SK-N-SH (cell line): ENCODE measurements at regions not wholly inside any gene's neighbourhood (a gene's known extent, or its start where the extent isn't known, plus 50 kb on each side); places are given as distances from the start of the nearest gene placed in this dataset.

Source experiments
- CTCF ChIA-PET: fragments of 300-600, 350-600 bp; formaldehyde crosslinking; extraction: SDS; loops from one replicate; lab custom pipeline; 2021; lab: Yijun Ruan, JAX
- POLR2A ChIA-PET: fragments of 350-600 bp; sonication (Branson Sonifier 250); formaldehyde crosslinking; extraction: SDS; loops from one replicate; lab custom pipeline; 2020; ENCODE audit warnings: antibody characterized with exemption, inconsistent platforms; lab: Yijun Ruan, JAX
- DNase-seq: peaks from one replicate; pipeline ENCODE4 v3.0.0; 2012
- H2AFZ ChIP-seq: fragments of 200-600 bp; sonication (generic); 2 replicates; pipeline ENCODE4 v1.8.1; 2016; ENCODE audit warnings: antibody characterized with exemption, mild to moderate bottlenecking, low read depth
- H3F3A ChIP-seq: fragments of 200-600 bp; sonication (generic); replicated peaks from 2 replicates; pipeline ENCODE3; 2016; ENCODE audit warnings: antibody characterized with exemption, mild to moderate bottlenecking; ENCODE audit not compliant: insufficient read depth
- H3K27ac ChIP-seq, 2 experiments: fragments of 200-500 bp in 1 of 2; fragments of 200-600 bp in 1 of 2; sonication (Bioruptor generic) in 1 of 2; sonication (generic), shearing (Covaris generic) in 1 of 2; 2 replicates each; pipeline versions ENCODE4 v1.5.1 to v1.6.1; 2014 to 2016; ENCODE audit warnings: low read depth in 2 of 2, inconsistent platforms in 1 of 2, low read length in 1 of 2, mild to moderate bottlenecking in 1 of 2, mixed read lengths in 1 of 2
- H3K27me3 ChIP-seq: fragments of 200-600 bp; sonication (generic), shearing (Covaris generic); 2 replicates; pipeline ENCODE4 v1.6.1; 2016; ENCODE audit warnings: mixed run types; ENCODE audit not compliant: insufficient read depth
- H3K36me3 ChIP-seq, 2 experiments: fragments of 200-500 bp in 1 of 2; fragments of 200-600 bp in 1 of 2; sonication (Bioruptor generic) in 1 of 2; sonication (generic) in 1 of 2; replicated peaks in 1 of 2; 2 replicates each; pipeline versions ENCODE3 to v1.5.1; 2014 to 2016; ENCODE audit warnings: low read length in 1 of 2, mild to moderate bottlenecking in 1 of 2; ENCODE audit not compliant: insufficient read depth in 2 of 2, control insufficient read depth in 1 of 2
- H3K4me1 ChIP-seq, 2 experiments: fragments of 200-500 bp in 1 of 2; fragments of 200-600 bp in 1 of 2; sonication (Bioruptor generic) in 1 of 2; sonication (generic), shearing (Covaris generic) in 1 of 2; 2 replicates each; pipeline versions ENCODE4 v1.5.1 to v1.6.1; 2014 to 2016; ENCODE audit warnings: low read depth in 1 of 2, low read length in 1 of 2, mixed run types in 1 of 2; ENCODE audit not compliant: insufficient read depth in 2 of 2, control insufficient read depth in 1 of 2
- H3K4me2 ChIP-seq: fragments of 200-600 bp; sonication (generic), shearing (Covaris generic); 2 replicates; pipeline ENCODE4 v1.6.1; 2017; ENCODE audit warnings: mixed run types
- H3K4me3 ChIP-seq, 2 experiments: fragments of 200-500 bp in 1 of 2; fragments of 200-600 bp in 1 of 2; sonication (Bioruptor generic) in 1 of 2; sonication (generic), shearing (Covaris generic) in 1 of 2; 2 replicates each; pipeline versions ENCODE4 v1.5.1 to v1.8.1; 2014 to 2016; ENCODE audit warnings: low read depth in 2 of 2, inconsistent platforms in 1 of 2, low read length in 1 of 2, mild to moderate bottlenecking in 1 of 2, mixed read lengths in 1 of 2, moderate library complexity in 1 of 2
- H3K79me2 ChIP-seq: fragments of 200-600 bp; sonication (generic); 2 replicates; pipeline ENCODE4 v1.8.1; 2017; ENCODE audit warnings: mild to moderate bottlenecking; ENCODE audit not compliant: insufficient read depth
- H3K9ac ChIP-seq: fragments of 200-600 bp; sonication (generic); 2 replicates; pipeline ENCODE4 v1.6.1; 2017; ENCODE audit warnings: mixed run types
- H3K9me2 ChIP-seq: fragments of 200-600 bp; sonication (generic); 2 replicates; pipeline ENCODE4 v1.6.1; 2017; ENCODE audit warnings: mixed run types
- H3K9me3 ChIP-seq: fragments of 200-600 bp; sonication (generic); 2 replicates; pipeline ENCODE4 v1.6.1; 2017; ENCODE audit warnings: mixed run types, mild to moderate bottlenecking, moderate library complexity
- H4K20me1 ChIP-seq: fragments of 200-600 bp; sonication (generic); 2 replicates; pipeline ENCODE4 v1.6.1; 2017; ENCODE audit warnings: mild to moderate bottlenecking, mixed run types; ENCODE audit not compliant: insufficient read depth
- CHD2 ChIP-seq: fragments of 150-350 bp; IDR thresholded peaks from 2 replicates; pipeline ENCODE4 v1.6.1; 2018; ENCODE audit warnings: low read length; ENCODE audit not compliant: partially characterized antibody
- ELF1 ChIP-seq: IDR thresholded peaks from 2 replicates; pipeline ENCODE4 v1.4.0; 2012
- FOSL2 ChIP-seq: IDR thresholded peaks from 2 replicates; pipeline ENCODE4 v1.4.0; 2012; ENCODE audit warnings: low read depth, mild to moderate bottlenecking, moderate library complexity, borderline replicate concordance
- FOXJ3 ChIP-seq: sonication (generic); formaldehyde crosslinking; IDR thresholded peaks from 2 replicates; pipeline ENCODE4 v1.5.1; 2020; ENCODE audit warnings: mild to moderate bottlenecking, missing genetic modification reagents
- GABPA ChIP-seq: IDR thresholded peaks from 2 replicates; pipeline ENCODE4 v1.4.0; 2012; ENCODE audit warnings: low read depth, mild to moderate bottlenecking
- GATA2 ChIP-seq: sonication (generic); formaldehyde crosslinking; IDR thresholded peaks from 2 replicates; pipeline ENCODE4 v1.5.0; 2020; ENCODE audit warnings: mild to moderate bottlenecking, missing genetic modification reagents
- MXI1 ChIP-seq: IDR thresholded peaks from 2 replicates; pipeline ENCODE4 v1.6.1; 2012; ENCODE audit warnings: mild to moderate bottlenecking, low read depth, low read length, improper control_type of control experiment
- NFIC ChIP-seq: IDR thresholded peaks from 2 replicates; pipeline ENCODE4 v1.4.0; 2012; ENCODE audit warnings: borderline replicate concordance
- NRF1 ChIP-seq: IDR thresholded peaks from 2 replicates; pipeline ENCODE4 v1.6.1; 2012; ENCODE audit warnings: low read depth, mild to moderate bottlenecking, low read length
- POLR2AphosphoS5 ChIP-seq: IDR thresholded peaks from 2 replicates; pipeline ENCODE4 v1.6.1; 2012; ENCODE audit warnings: low read depth, low read length
- RCOR1 ChIP-seq: fragments of 150-350 bp; IDR thresholded peaks from 2 replicates; pipeline ENCODE4 v1.6.1; 2017; ENCODE audit warnings: antibody characterized with exemption, low read length
- RFX5 ChIP-seq: IDR thresholded peaks from 2 replicates; pipeline ENCODE4 v1.6.1; 2012; ENCODE audit warnings: mild to moderate bottlenecking, improper control_type of control experiment, low read length
- SIN3A ChIP-seq: IDR thresholded peaks from 2 replicates; pipeline ENCODE4 v1.6.1; 2012; ENCODE audit warnings: low read depth, mild to moderate bottlenecking, low read length, moderate library complexity, borderline replicate concordance
- SMC3 ChIP-seq: IDR thresholded peaks from 2 replicates; pipeline ENCODE4 v1.6.1; 2012; ENCODE audit warnings: low read depth, low read length, improper control_type of control experiment
- TCF12 ChIP-seq: IDR thresholded peaks from 2 replicates; pipeline ENCODE4 v1.4.0; 2012
- USF2 ChIP-seq: fragments of 150-350 bp; IDR thresholded peaks from 2 replicates; pipeline ENCODE4 v1.6.1; 2017; ENCODE audit warnings: antibody characterized with exemption, low read length, low read depth, borderline replicate concordance
- WGBS: methylation state at CpG from one replicate; pipeline ENCODE4 v1.1.6; 2017; ENCODE audit warnings: low lambda C conversion rate; 5-methylcytosine and 5-hydroxymethylcytosine counted together
- TF ChIP-seq, protein P1 (sequence below): IDR thresholded peaks from 2 replicates; pipeline ENCODE4 v1.6.1; 2012; ENCODE audit warnings: mild to moderate bottlenecking, low read depth, low read length, moderate library complexity
- TF ChIP-seq, protein P2 (sequence below): IDR thresholded peaks from 2 replicates; pipeline ENCODE4; 2012

GRCh38 chr7:10739401-10739800 is 234.3 kb upstream of the PHF14 start:
- 47% methylated on average over 4 of the region's 4 CpGs for WGBS
- Histone ChIP-seq H3K27ac (no peak overlapping the region), H2AFZ (no peak overlapping the region), H3K36me3 (no peaks in the 10 kb centered on the region), H3K4me1 (no peaks in the 10 kb centered on the region), H3K9me3 (no peaks in the 10 kb centered on the region; the same call in 1 of the 2 replicates), H3F3A (no peaks in the 10 kb centered on the region), H4K20me1 (no peaks in the 10 kb centered on the region), H3K9me2 (no peaks in the 10 kb centered on the region)
- CTCF ChIA-PET = no interaction called here
- POLR2A ChIA-PET = no interaction called here
- no peak for DNase-seq
- TF ChIP-seq GABPA (no peak), MXI1 (no peak), FOXJ3 (CRISPR knock-in tag) (no peak), NRF1 (no peak), NFIC (no peak), RCOR1 (no peak), SMC3 (no peak), USF2 (no peak), TCF12 (no peak), ELF1 (no peak), POLR2AphosphoS5 (no peak), GATA2 (CRISPR knock-in tag) (no peak), RFX5 (no peak), CHD2 (no peak), SIN3A (no peak), FOSL2 (no peak)
- TF ChIP-seq, protein P1, sequence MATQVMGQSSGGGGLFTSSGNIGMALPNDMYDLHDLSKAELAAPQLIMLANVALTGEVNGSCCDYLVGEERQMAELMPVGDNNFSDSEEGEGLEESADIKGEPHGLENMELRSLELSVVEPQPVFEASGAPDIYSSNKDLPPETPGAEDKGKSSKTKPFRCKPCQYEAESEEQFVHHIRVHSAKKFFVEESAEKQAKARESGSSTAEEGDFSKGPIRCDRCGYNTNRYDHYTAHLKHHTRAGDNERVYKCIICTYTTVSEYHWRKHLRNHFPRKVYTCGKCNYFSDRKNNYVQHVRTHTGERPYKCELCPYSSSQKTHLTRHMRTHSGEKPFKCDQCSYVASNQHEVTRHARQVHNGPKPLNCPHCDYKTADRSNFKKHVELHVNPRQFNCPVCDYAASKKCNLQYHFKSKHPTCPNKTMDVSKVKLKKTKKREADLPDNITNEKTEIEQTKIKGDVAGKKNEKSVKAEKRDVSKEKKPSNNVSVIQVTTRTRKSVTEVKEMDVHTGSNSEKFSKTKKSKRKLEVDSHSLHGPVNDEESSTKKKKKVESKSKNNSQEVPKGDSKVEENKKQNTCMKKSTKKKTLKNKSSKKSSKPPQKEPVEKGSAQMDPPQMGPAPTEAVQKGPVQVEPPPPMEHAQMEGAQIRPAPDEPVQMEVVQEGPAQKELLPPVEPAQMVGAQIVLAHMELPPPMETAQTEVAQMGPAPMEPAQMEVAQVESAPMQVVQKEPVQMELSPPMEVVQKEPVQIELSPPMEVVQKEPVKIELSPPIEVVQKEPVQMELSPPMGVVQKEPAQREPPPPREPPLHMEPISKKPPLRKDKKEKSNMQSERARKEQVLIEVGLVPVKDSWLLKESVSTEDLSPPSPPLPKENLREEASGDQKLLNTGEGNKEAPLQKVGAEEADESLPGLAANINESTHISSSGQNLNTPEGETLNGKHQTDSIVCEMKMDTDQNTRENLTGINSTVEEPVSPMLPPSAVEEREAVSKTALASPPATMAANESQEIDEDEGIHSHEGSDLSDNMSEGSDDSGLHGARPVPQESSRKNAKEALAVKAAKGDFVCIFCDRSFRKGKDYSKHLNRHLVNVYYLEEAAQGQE = no peak
- TF ChIP-seq, protein P2, sequence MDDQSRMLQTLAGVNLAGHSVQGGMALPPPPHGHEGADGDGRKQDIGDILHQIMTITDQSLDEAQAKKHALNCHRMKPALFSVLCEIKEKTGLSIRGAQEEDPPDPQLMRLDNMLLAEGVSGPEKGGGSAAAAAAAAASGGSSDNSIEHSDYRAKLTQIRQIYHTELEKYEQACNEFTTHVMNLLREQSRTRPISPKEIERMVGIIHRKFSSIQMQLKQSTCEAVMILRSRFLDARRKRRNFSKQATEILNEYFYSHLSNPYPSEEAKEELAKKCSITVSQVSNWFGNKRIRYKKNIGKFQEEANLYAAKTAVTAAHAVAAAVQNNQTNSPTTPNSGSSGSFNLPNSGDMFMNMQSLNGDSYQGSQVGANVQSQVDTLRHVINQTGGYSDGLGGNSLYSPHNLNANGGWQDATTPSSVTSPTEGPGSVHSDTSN = no peak
- TF ChIP-seq, all 33 proteins: peak for 0
- no peak overlapping the region for H3K4me3 ChIP-seq
- H3K27me3 ChIP-seq = no peaks in the 10 kb centered on the region
- no peaks in the 10 kb centered on the region for H3K79me2 ChIP-seq
- H3K9ac ChIP-seq = no peak overlapping the region
- no peak overlapping the region for H3K4me2 ChIP-seq
